B cell (primary cell): ENCODE measurements at regions not wholly inside any gene's neighbourhood (a gene's known extent, or its start where the extent isn't known, plus 50 kb on each side); places are given as distances from the start of the nearest gene placed in this dataset.

Experiments used
- ATAC-seq: fragments of 200-7000 bp; cut with Tn5 transposase; one replicate; pipeline ENCODE4 v1.10.0; 2021; ENCODE audit warnings: low read depth, mild to moderate bottlenecking, moderate number of reproducible peaks, moderate library complexity
- CTCF ChIA-PET: fragments of 350-600 bp; sonication (Branson Sonifier 250); formaldehyde crosslinking; loops from one replicate; lab custom pipeline; 2021; ENCODE audit warnings: antibody characterized with exemption, inconsistent platforms; lab: Charles Lee
- POLR2A ChIA-PET: fragments of 350-600 bp; sonication (Branson Sonifier 250); formaldehyde crosslinking; loops from one replicate; lab custom pipeline; 2021; ENCODE audit warnings: antibody characterized with exemption; lab: Charles Lee
- DNase-seq: peaks from one replicate; pipeline ENCODE4 v3.0.0; 2013
- H2AFZ ChIP-seq: 2 replicates; pipeline ENCODE4 v1.6.1; 2012; ENCODE audit warnings: mild to moderate bottlenecking, low read depth, low read length; ENCODE audit not compliant: insufficient read depth, poor library complexity, severe bottlenecking
- H3K27ac ChIP-seq, 2 donors: 1 replicate in 1 of 2; 2 replicates in 1 of 2; pipeline ENCODE4 v1.5.1; 2012 to 2013; ENCODE audit warnings: low read length in 2 of 2, mild to moderate bottlenecking in 2 of 2, moderate library complexity in 1 of 2
- H3K27me3 ChIP-seq, 4 experiments: fragments of 200-600 bp in 1 of 4; sonication (generic) in 1 of 4; replicated peaks in 1 of 4; 1 replicate in 2 of 4; 2 replicates in 2 of 4; pipeline versions ENCODE4 v1.6.1 to v1.7.0; 2013 to 2016; ENCODE audit warnings: low read length in 3 of 4, mild to moderate bottlenecking in 2 of 4, mixed read lengths in 1 of 4, moderate library complexity in 1 of 4; ENCODE audit not compliant: insufficient read depth in 4 of 4, control insufficient read depth in 3 of 4; ENCODE audit errors: control extremely low read depth in 1 of 4
- H3K36me3 ChIP-seq, 2 experiments: replicated peaks in 1 of 2; 1 replicate in 1 of 2; 2 replicates in 1 of 2; pipeline versions ENCODE4 v1.6.1 to v1.7.1; 2013; ENCODE audit warnings: low read length in 1 of 2; ENCODE audit not compliant: insufficient read depth in 2 of 2, control insufficient read depth in 1 of 2; ENCODE audit errors: control extremely low read depth in 1 of 2, extremely low read depth in 1 of 2
- H3K4me1 ChIP-seq, 2 donors: fragments of 200-600 bp in 1 of 2; sonication (generic) in 1 of 2; 1 replicate in 1 of 2; 2 replicates in 1 of 2; pipeline versions ENCODE4 v1.5.1 to v1.6.1; 2013 to 2017; ENCODE audit warnings: low read length in 2 of 2; ENCODE audit not compliant: control insufficient read depth in 2 of 2, insufficient read depth in 2 of 2
- H3K4me2 ChIP-seq: replicated peaks from 2 replicates; pipeline ENCODE3; 2012; ENCODE audit warnings: mild to moderate bottlenecking, low read depth, low read length; ENCODE audit not compliant: poor library complexity, severe bottlenecking
- H3K4me3 ChIP-seq, 5 experiments: fragments of 200-600 bp in 1 of 5; sonication (generic) in 1 of 5; 1 replicate in 3 of 5; 2 replicates in 2 of 5; pipeline versions ENCODE4 v1.5.1 to v1.7.0; 2011 to 2016; ENCODE audit warnings: low read length in 4 of 5, mild to moderate bottlenecking in 4 of 5, low read depth in 2 of 5, control low read depth in 1 of 5, moderate library complexity in 1 of 5; ENCODE audit not compliant: insufficient read depth in 1 of 5; ENCODE audit errors: control extremely low read depth in 1 of 5, extremely low read depth in 1 of 5
- H3K79me2 ChIP-seq: fragments of 200-600 bp; sonication (generic); one replicate; pipeline ENCODE4 v1.6.0; 2016; ENCODE audit warnings: low read length; ENCODE audit not compliant: control insufficient read depth, insufficient read depth
- H3K9ac ChIP-seq: fragments of 200-600 bp; sonication (generic); 2 replicates; pipeline ENCODE4 v1.6.1; 2017; ENCODE audit warnings: mild to moderate bottlenecking, low read length, moderate library complexity
- H3K9me3 ChIP-seq, 3 donors: one replicate each; pipeline versions ENCODE4 v1.6.1 to v1.7.1; 2013; ENCODE audit warnings: low read length in 2 of 3; ENCODE audit not compliant: control insufficient read depth in 2 of 3, insufficient read depth in 1 of 3; ENCODE audit errors: control extremely low read depth in 1 of 3
- H4K20me1 ChIP-seq: 2 replicates; pipeline ENCODE4 v1.6.0; 2012; ENCODE audit warnings: mild to moderate bottlenecking, low read length; ENCODE audit not compliant: insufficient read depth, control insufficient read depth, poor library complexity, severe bottlenecking
- H3K27ac Mint-ChIP-seq: one replicate; pipeline ENCODE4 v1.8.0; 2021; ENCODE audit warnings: mixed read lengths
- H3K27me3 Mint-ChIP-seq: one replicate; pipeline ENCODE4 v1.8.0; 2021; ENCODE audit warnings: mixed read lengths
- H3K4me1 Mint-ChIP-seq: one replicate; pipeline ENCODE4 v1.8.0; 2021; ENCODE audit warnings: mixed read lengths
- H3K4me3 Mint-ChIP-seq: one replicate; pipeline ENCODE4 v1.8.0; 2021; ENCODE audit warnings: mixed read lengths
- H3K9me3 Mint-ChIP-seq: one replicate; pipeline ENCODE4 v1.8.0; 2022; ENCODE audit warnings: mixed read lengths; ENCODE audit not compliant: insufficient read depth
- EZH2 ChIP-seq: IDR thresholded peaks from 2 replicates; pipeline ENCODE4 v1.6.1; 2012; ENCODE audit warnings: borderline replicate concordance, low read depth, mild to moderate bottlenecking, moderate library complexity, low read length; ENCODE audit not compliant: insufficient read depth, poor library complexity, severe bottlenecking
- WGBS: methylation state at CpG from one replicate; pipeline ENCODE4 v1.1.5; 2013; ENCODE audit warnings: missing lambda C conversion rate; ENCODE audit not compliant: insufficient coverage; 5-methylcytosine and 5-hydroxymethylcytosine counted together
- intact Hi-C: fragments of 100-400 bp; cut with micrococcal nuclease; formaldehyde crosslinking; loops from one replicate; pipeline ENCODE4 v1.10.0; 2022
- TF ChIP-seq, protein P1 (sequence below): fragments of 200-600 bp; IDR thresholded peaks from one replicate; pipeline ENCODE4 v1.8.0; 2022; ENCODE audit warnings: antibody characterized with exemption, mild to moderate bottlenecking

DNA sequence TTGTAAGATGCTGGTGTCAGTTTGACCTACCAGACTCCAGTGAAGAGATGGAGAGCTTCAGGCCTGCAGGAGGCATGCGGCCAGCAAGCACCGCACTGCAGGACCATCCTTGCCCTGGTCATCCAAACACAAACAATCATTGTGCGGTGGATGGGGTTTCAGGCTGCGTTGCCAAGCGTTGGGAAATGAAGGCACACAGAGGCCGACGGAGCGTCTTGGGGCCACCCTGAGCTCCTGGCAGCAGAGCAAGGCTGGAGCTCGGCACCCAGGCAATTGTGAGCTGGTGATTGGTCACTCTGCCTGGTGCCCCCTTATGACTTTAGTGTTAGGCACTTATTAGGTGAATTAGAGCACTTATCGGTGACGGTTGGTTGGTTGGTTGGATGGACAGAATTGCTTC is 222.6 kb upstream of the RGMA start:
- no peak overlapping the region for H3K4me2 ChIP-seq
- H2AFZ ChIP-seq = no peak overlapping the region
- H3K4me3 ChIP-seq = no peak overlapping the region
- ChIA-PET CTCF (no interaction called here), POLR2A (no interaction called here)
- 83% methylated on average over 10 of the region's 11 CpGs for WGBS
- no peak overlapping the region for H3K9ac ChIP-seq
- DNase-seq = no peak
- no peaks in the 10 kb centered on the region for H3K4me1 ChIP-seq
- no peaks in the 10 kb centered on the region for H4K20me1 ChIP-seq
- no peaks in the 10 kb centered on the region for H3K36me3 ChIP-seq
- Mint-ChIP-seq H3K27me3 (peaks cover 5% of the 10 kb centered on the region), H3K27ac (no peak overlapping the region), H3K9me3 (no peaks in the 10 kb centered on the region), H3K4me3 (no peak overlapping the region), H3K4me1 (no peaks in the 10 kb centered on the region)
- no peaks in the 10 kb centered on the region for H3K79me2 ChIP-seq
- no peak overlapping the region for H3K27ac ChIP-seq
- no peaks in the 10 kb centered on the region for H3K27me3 ChIP-seq
- no peak for ATAC-seq
- H3K9me3 ChIP-seq = peaks cover 0 to 3% (median 0%) of the 10 kb centered on the region in 3 donors
- intact Hi-C loops = no loop called here
- TF ChIP-seq, protein P1, sequence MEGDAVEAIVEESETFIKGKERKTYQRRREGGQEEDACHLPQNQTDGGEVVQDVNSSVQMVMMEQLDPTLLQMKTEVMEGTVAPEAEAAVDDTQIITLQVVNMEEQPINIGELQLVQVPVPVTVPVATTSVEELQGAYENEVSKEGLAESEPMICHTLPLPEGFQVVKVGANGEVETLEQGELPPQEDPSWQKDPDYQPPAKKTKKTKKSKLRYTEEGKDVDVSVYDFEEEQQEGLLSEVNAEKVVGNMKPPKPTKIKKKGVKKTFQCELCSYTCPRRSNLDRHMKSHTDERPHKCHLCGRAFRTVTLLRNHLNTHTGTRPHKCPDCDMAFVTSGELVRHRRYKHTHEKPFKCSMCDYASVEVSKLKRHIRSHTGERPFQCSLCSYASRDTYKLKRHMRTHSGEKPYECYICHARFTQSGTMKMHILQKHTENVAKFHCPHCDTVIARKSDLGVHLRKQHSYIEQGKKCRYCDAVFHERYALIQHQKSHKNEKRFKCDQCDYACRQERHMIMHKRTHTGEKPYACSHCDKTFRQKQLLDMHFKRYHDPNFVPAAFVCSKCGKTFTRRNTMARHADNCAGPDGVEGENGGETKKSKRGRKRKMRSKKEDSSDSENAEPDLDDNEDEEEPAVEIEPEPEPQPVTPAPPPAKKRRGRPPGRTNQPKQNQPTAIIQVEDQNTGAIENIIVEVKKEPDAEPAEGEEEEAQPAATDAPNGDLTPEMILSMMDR = no peak
- TF ChIP-seq EZH2 = no peak

DNA sequence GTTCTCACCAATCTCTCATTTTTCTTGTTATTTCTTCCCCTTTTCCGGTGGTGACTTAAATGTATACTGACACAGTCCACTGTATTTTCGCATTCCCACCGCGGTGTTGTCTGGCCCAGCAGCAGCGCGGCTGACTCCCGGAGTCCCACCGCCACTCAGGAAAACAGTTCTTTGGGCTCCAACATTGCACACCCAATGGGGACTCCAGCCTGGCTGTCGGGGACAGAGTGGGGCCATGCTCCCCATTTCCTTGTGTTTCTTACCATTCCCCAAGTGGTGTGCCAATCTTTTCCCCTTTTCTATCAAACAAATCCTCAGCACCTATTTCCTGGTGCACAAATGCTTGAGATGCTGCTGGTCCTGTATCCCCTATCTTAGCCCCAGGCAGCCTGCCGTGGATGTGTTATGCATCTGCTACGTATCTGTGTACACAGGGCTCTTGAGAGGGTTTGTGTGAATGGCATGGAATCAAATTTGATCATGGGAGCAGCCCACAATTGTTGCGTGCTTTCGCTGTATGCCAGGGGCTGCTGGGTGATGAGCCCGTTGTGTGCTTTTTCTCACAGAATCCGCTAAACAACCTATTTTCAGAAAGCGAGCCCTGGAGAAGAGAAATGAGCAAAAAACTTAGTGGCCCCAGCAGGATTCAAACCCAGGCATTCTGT is 219.1 kb upstream of the RGMA start:
- intact Hi-C loops = no loop called here
- Histone ChIP-seq H3K4me1 (no peaks in the 10 kb centered on the region), H3K27ac (no peak overlapping the region), H3K9me3 (peaks cover 0 to 7% (median 0%) of the 10 kb centered on the region in 3 donors), H3K4me3 (no peak overlapping the region), H3K36me3 (no peaks in the 10 kb centered on the region), H3K4me2 (no peak overlapping the region), H3K9ac (no peak overlapping the region), H3K27me3 (no peaks in the 10 kb centered on the region), H2AFZ (no peak overlapping the region), H4K20me1 (no peaks in the 10 kb centered on the region), H3K79me2 (no peaks in the 10 kb centered on the region)
- H3K9me3 Mint-ChIP-seq = no peaks in the 10 kb centered on the region
- ChIA-PET POLR2A (no interaction called here), CTCF (no interaction called here)
- no peak overlapping the region for H3K27ac Mint-ChIP-seq
- no peaks in the 10 kb centered on the region for H3K4me1 Mint-ChIP-seq
- H3K4me3 Mint-ChIP-seq = no peak overlapping the region
- H3K27me3 Mint-ChIP-seq = no peaks in the 10 kb centered on the region
- TF ChIP-seq EZH2 = no peak
- TF ChIP-seq, protein P1 = no peak
- DNase-seq = no peak
- WGBS = 92% methylated on average over 16 of the region's 16 CpGs
- ATAC-seq = no peak
